GM03348 (cell line): ENCODE measurements at regions not wholly inside any gene's neighbourhood (a gene's known extent, or its start where the extent isn't known, plus 50 kb on each side); places are given as distances from the start of the nearest gene placed in this dataset.

Source experiments
- DNase-seq: peaks from one replicate; pipeline ENCODE4 v3.0.0; 2012; ENCODE audit warnings: low spot score

DNA sequence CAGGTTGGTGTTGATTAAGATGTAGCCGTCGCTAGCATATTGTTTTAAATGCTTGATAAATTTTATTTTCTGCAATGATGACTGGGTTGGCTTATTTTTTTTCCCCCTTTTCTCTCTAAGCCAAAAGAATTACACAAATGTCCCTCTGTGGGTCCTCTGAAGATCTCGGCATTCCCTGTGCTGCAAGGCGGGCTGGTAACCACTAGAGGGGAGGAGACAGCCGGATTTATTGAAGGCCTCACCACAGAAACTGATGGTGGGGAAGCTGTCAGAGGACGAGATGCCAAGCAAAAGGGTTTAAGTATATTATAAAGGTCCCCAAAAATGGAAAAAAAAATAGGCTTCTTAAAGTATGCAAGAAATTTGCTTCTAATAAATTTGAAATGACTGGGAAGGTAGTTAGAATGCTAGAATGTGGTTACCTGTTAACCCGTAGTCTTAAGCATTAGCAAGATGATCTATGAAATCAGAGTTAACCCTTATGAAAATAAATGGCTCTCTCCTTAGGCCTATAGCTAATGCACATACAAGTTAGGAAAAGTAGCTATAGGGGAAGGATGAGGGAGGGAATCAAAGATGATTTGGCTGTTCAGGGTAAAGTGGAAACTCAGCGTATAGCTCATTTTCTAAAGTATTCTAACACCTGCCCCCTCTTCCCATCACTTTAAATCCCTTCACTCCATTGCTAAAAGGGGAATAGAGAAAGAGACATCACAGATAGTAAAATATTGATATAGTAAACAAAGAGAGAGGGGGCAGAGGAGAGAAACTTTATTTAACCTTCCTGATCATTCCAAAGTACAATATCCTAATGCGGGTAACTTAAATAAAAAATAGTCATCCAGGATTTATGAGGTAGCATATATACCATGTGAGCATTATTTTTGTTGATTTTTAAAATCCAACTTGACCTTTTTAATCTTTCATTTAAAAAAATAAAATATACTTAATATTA lies 894.5 kb upstream of the POU3F3 start:
- DNase-seq, result peak; percentile 5

GRCh38 chr2:103960129-103960513 lies 893.8 kb upstream of the POU3F3 start:
- DNase-seq, result no peak

DNA sequence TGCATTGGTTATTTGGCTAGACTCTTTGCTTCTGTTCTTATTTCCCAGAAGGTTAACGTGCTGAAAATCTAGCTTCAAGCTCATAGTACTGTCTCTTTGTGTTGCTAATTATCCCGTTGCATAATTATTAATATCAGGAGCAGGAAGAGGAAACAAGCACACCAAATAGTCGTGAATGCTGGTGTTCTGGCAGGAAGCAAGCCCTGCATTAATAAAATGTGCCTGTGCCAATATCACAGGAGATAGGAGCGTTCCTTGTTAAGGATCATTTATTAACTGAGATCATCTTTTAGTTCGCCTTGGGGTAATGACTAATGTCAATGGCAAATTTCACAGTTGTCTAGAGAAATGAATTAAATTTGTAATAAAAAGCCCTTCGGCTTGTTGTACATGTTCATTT lies 893.0 kb upstream of the POU3F3 start:
- no peak for DNase-seq

- DNase-seq, result no peak
These were observed 892.1 kb upstream of the POU3F3 start for GRCh38 chr2:103961862-103962261.

DNA sequence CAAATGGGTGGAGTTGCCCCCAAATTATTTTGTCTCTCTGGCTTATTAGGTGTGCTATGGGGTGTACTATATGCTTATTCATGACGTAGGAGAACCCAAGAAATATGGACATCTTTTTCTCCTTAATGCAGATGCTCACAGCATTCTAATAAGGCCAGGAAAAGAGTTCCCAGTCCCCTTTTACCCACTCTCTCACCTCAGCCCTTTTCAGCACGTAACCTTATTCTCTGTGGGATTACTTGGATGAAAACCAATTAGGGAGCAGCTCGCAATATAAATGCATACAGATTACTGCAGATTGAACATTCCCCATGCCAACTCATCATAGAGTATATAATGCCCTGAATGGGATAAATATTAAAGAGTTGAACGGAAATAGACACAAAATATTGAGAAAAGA lies 891.2 kb upstream of the POU3F3 start:
- no peak for DNase-seq

GRCh38 chr2:103963146-103963725 lies 890.7 kb upstream of the POU3F3 start:
- DNase-seq, result no peak

DNA sequence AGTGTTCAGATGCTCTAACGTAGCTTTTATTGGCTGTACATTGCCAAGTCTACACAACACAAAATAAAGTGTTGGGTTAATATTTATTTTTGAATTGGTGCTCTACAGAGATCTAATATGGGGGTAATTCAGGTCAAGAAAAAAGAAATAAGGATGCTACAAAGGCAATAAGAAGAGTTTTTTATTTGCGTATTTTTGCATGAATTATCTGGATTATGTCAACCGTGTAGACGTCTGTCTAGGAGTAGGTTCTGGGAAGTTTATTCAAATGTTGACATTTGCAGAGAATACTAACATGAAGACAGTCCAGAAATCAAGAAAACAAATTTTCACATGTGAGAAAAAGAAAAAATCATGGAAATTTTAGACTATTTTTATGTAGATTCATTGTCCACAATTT lies 876.7 kb upstream of the POU3F3 start:
- DNase-seq, result no peak

GRCh38 chr2:103977668-103978067 lies 876.2 kb upstream of the POU3F3 start:
- DNase-seq, result no peak

DNA sequence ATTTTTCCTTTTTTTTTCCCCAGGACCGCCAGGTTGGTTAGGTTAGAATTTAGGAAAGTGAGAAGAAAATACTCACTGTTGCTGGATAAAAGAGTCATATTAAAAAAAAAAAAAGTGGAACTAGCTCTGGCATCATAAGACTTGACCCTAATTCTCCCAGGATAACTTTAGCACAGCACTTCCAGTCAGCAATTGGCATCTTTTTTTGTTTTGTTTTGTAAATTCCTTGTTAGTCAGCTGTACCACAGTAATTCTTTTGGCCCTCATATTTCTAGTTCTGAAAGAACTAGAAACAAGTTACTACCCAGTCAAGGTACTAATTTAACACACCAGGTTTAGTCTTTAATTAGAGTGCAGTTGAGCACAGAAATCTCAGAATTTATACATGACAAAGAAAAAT lies 873.5 kb upstream of the POU3F3 start:
- DNase-seq, result no peak

DNA sequence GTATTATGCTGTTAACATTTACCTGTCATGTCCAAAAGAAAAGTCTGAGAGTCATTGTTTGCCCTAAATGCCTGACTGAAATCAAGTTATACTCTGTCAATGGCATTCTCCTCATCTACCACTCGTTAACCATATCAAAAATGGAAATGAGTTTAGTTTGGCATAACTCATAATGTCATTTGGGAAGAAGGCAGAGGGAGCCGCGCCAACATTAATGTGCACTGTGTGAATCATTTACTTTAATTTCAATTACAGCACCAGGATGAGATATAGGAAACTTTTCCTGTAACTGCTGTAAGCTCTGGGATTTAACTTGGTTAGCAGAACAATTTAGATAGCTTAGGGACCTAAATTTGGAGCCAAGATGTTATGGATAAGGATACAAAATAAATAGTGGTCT lies 871.2 kb upstream of the POU3F3 start:
- no peak for DNase-seq

DNA sequence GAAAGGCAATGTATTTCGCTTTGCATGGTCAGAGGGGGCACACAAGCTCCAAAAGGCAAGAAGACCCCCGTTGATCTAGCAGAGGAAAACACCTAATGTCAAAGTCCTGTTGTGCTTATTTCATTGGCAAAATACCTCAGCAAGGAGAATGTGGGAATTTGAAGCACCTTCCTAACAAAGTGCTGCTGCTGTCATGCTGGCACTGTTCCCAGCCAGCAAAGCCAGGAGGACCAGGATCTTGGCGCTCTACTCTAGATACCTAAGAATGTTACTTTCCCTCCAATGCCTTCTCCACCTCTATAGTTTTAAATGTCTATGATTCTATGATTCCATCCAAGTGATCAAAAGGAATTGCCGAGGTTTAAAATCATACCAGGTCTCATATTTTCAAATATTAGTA lies 867.9 kb upstream of the POU3F3 start:
- no peak for DNase-seq

- DNase-seq, result no peak
These were observed 862.3 kb upstream of the POU3F3 start for GRCh38 chr2:103991591-103991990.

- no peak for DNase-seq
These were observed 849.1 kb upstream of the POU3F3 start for GRCh38 chr2:104004821-104005220.

DNA sequence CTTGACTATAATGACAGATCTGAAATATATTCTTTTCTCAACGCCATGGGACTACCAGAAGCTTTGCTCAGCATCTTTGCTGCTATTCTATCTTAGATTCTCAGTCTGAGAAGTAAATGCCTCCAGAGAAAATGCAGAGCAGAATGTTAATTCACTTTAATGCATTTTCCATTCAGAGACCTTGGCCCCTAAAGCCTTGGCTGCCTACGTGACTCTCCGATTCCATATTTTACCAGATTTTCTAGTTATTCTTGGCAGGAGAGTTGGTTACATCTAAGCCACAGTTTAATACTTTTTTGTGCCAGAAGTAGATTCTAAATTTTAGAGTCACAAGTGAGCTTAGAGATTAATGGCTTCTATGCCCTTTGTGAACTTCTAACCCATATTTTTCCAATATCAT lies 837.1 kb upstream of the POU3F3 start:
- DNase-seq, result no peak

DNA sequence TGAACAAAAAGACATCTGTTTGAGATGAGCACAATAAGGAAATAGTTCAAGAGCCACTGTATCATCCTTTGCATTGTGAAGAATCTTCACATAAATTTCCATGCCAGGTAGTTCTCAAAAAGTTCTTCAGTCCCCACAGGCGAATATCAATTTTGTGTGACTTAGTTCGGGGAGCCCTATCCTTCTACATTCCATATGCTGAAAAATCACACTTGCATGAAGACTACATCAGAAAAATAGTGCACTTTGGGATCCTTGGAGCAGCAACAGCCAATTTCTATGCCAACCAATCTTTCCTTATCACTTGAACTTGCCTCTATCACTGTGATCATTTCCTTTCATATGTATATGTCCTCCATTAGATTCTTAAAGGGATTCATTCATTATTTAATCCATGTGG lies 830.6 kb upstream of the POU3F3 start:
- no peak for DNase-seq

DNA sequence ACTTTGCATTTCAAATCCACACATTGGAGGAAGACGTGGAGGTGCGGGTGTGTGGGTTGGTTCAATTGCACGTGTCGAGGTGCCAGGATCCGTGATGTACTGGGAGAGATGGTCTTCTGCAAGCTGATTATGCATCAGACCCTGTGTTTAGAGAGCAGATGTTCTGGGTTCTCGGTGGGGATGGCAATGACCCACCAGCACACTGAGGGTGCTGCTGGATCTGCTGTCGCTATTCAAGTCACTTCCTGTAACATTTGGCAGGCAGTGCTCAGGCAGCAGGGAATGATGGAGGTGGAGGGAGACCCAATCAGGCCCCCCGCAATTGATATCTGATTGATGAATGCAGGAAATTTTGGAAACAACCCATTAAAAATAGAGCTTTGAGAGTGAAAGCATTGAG lies 830.1 kb upstream of the POU3F3 start:
- DNase-seq, result no peak

DNA sequence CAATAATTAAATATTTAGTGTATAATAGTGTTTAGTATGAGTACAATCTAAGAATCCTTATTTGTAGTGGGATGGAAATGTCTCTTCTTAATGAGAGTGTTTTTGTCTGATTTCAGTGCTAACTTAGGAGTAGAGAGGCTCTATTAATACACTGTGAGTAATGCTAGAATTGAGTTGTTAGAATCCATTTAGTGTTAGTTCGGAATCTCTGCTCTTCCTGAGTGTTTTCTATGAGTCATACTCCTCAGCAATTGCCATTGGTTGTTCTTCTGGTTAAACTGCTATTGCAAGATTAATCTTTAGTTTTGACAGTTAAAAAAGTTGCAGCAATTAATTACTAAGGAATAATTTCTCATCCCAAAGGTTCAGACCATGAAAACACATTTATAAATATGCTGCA lies 828.6 kb upstream of the POU3F3 start:
- no peak for DNase-seq

- no peak for DNase-seq
These were observed 827.2 kb upstream of the POU3F3 start for GRCh38 chr2:104026725-104027124.

DNA sequence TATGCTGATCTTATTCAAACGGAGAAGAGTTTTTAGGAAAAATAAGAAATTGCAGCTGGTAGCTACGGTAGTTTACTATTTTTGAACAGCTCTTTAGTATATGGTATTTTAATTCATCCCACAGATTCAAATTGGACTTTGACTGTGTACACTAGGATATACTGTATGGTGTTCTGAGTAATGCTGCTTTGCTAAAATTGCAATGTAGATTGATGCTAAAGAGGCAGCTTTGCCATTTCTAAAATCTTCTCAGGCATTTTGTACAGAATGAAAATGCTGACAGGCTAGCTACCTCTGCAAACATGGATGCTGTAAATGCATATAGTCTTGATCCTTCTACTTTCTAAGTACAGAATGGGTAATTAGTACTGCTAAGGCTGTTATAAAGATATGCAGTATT lies 826.6 kb upstream of the POU3F3 start:
- DNase-seq, result no peak

GRCh38 chr2:104028061-104028460 lies 825.9 kb upstream of the POU3F3 start:
- DNase-seq, result no peak

- no peak for DNase-seq
These were observed 820.5 kb upstream of the POU3F3 start for GRCh38 chr2:104033399-104033798.

DNA sequence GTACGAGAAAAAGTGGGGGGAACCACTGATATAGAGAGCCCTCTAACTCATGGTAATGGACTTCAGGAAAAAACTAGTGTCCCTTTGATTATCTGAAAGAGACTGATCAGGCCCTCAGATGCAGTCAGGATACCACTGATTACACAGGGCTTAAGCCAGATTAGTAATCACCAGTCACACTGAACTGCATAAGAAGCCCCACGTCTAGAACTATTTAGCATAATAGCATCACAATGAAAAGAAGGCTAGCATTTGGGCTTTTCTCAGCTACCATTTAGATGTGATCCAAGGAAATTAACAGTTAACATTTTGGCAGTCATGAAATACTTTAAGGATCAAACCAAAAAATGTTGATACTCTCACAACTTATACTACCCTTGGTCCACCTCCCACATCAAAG lies 813.1 kb upstream of the POU3F3 start:
- DNase-seq, result no peak

DNA sequence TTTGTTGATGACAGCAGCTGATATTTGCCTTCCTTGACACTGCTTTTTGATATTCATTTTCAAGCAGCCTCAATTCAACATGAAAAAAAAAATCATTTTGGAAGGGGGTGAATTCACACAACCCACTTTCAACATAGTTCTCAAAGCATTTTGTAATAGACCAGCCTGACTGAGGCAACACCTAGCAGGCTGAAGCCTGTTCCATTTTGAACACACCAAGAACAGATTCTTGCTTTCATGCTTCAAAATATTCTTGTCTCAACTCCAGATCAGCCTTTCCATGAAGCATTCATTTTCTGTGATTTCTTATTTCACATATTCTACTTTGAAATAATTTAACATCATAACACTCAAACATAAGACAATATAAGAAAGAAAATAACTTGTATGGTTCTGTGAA lies 812.6 kb upstream of the POU3F3 start:
- DNase-seq, result no peak

GRCh38 chr2:104043864-104044263 lies 810.1 kb upstream of the POU3F3 start:
- no peak for DNase-seq
